ENCODE measurements at regions not wholly inside any gene's neighbourhood (a gene's known extent, or its start where the extent isn't known, plus 50 kb on each side); places are given as distances from the start of the nearest gene placed in this dataset.
"Not testable (repeated sequence)": the region's sequence is repeated elsewhere in the genome, so short reads cannot be mapped to it uniquely, and the experiment has no call there.

DNA sequence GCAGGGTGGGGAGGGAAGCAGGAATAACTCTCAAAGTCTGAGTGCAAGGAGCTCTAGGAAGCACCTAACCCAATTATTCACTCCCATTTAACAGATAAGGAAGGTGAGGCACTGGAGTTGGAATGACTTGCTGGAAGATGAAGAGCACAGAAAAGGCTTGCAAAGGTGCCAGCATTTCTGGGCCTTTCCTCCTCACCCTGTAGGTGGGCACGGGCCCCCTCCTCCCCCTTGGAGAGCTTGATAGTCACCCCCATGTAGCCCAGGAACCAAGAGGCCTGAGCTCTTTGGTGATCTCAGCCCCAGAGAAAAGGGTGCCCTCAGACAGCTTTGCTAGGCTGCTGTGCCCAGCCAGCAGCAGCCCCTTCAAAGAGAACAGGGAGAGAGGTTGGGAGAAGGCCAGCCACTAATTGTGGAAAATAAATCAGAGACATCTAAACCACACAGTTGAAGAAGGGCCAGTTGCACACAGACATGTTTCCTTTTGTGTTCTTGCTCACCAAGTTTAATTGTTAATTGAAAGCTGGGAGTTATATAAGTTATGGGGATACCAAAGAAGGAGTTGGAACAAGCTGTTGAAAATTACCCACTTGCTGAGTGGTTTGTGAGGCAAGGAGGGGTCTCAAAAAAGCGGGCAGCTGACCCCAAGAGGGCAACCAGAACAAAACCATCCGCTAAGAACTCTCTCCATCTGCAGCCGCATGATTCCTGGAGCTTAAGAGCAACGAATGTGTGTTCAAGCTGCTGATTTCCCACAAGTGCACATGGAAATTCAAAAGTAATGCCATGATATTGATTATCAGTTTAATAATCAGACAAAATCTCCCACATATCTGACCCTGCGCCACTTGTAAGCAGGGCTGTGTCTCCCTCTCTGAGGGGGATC, 77.0 kb downstream of the MRPL14 start:
- no peak for DNase-seq

DNA sequence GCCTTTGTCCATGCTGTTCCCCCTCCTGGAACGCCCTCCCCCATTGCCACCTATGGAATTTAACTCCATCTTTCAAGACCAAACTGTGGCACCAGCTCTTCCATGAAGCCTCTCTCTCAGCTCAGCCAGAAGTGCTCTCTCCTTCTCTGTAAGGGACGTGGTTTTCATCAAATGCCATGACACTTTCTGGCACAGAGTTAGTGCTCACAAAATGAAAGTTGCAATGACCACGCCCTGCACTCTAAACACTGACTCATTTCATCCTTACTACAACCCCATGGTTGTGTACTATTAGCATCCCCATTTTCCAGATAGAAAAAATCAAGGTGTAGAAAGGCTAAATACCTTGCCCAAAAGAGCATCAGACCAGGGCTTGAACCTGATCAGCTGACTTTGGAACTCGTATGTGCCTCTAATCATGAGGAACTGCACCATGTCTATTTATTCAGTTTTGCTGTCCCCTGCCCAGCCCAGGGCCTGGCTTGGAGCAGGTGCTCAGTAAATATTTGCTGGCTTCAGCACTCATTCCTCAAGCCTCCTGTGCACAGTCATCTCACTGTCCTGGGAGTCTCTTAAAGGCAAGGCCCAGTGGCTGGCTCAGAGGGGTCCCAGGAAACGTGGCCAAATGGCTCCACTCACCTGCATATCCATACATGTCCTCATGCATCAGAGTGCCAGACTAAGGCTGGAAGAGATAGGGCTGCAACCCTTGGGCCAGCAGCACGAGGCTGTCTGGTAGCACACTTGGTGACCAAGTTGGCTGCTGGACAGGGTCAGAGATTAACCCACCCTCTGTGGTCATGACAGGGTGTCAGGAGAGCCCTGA, 77.9 kb downstream of the MRPL14 start:
- no peak for DNase-seq

DNA sequence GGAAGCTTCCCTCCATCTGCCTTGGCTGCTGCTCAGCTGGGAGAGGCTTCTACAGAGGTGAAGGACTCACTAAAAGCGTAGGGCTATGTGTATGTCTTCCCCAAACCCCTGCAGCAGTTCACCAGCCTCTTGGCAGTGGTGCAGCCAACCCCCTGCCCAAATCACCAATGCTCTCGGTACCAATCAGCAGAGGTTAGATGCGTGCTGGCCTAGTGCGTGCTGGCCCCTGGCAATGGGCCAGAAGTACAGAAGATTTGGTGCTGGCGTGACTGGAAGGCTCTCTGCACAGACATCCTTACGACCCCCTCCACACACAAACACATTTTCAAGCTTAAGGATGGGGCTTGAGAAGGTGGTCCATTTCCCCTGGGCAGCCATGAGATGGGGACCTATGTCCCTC, 79.0 kb downstream of the MRPL14 start:
- no peak for DNase-seq

DNA sequence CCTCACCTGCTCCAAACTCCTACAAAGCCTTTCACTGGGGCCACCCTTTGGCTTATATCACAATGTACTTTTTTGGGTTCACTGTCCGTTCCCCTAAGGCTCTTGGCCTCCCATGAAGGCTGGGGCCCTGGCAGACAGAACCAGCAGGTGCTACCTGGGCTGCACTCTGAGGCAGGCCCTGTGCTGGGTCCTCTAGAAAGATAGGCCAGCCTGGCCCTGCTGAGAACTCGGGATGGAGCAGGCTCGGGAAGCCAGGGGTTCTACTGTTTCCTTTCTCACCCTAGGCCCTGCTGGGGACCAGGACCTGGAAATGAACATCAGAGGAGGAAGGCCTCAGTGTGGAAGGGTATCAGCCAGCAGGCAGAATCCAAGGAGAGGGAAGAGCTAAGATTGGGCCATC, 79.5 kb downstream of the MRPL14 start:
- DNase-seq: no peak

DNA sequence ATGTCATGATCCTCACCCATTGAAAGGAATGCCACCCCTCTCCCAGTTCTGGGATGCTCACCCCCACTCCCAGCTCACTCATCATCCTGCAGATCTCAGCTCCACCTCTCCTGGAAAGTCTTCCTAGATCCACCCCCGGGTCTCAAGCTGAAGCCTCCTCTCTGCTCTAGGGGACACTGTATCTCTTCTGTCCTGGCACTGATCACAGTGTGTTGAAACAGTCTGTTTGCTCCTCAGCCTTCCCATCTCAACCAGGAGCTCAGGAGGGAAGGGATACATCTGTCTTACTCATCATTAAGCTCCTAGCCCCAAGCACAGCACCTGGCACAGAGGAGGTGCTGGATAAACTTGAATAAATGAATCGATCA, 80.1 kb downstream of the MRPL14 start:
- no peak for DNase-seq

DNA sequence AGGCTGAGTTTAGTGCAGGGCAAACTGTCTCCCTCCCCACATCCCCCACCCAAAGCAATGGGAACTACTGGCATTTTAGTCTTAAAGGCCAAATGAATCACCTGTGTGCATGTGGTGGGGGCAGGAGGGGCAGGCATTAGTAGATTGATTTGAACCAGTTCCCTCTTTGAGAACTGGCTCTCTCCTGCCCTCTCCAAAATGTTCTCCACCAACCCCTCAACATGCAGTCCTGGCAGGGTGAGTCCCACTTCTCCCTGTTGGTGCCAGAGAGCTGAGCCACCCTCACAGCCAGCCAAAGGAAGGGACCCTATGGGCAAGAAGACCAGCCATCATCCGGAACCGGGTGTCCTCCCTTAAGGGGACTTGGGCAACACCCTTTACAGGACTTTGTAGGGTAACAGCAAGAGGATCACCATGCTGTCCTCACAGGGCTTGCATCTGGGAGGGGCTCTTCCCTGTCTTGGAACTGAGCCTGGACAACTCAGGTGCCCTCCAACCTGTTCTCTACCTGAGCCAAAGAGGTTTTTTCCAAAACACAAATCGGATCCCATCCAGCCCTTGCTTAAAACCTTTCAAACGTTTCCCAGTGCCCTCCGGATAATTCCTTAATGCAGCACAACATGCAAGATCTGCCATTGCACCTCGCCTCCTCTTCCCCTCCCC, 80.6 kb downstream of the MRPL14 start:
- no peak for DNase-seq

DNA sequence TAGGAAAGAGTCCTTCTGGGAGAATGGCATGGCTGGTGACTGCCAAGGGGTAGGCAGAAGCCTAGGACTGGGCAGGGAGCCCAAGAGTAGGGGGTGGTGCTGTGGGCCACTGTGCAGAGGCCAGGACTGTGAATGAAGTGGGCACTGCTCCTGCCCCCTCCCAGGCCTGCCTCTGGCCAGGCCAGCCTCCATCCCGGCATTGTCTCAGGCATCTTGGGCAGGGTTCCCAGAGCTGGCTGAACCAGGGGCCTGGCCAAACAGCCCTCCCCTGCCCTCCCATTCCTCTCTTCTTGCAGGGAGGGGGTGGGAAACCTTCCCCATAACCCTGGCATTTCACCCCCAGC, 81.6 kb downstream of the MRPL14 start:
- DNase-seq: no peak

DNA sequence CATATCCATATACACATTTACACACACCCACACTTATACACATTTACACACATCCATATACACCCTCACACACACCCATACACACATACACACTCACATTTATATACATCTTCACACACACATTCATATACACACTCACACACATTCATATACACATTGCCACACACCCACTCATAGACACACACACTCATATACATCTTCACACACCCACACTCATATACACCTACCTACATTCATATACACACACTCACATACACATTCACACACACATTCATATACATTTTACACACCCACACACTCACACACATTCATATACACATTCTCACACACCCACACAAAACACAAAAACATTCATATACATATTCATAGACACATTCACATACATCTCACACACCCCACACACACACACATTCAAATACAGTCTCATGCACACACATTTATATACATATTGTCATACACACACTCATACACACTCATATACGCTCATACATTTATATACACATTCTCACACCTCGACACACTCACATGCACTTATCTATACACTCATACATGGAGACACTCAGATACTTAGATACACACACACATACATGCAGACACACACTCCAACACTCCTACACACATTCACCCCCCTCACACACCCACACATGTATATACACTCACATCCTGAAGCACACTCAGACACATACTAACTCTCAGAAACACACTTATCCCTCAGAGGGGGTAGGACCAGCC, 82.1 kb downstream of the MRPL14 start:
- DNase-seq: no peak

DNA sequence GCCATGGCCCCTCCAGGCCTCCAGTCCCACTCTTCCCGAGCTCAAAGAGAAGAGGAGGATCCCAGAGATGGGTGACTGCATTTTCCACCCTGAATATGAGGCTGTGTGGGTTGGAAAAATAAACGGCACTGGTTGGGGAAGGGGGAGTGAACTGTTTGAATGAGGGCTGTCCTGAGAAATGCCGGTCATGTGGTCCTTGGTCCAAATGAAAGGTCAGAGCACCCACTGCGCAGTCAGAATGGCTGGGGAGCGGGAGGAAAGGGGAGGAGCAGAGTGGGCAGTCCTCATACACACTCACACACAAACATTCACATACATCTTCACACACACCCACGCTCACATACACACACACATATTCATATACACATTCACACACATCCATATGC, 83.1 kb downstream of the MRPL14 start:
- no peak for DNase-seq

DNA sequence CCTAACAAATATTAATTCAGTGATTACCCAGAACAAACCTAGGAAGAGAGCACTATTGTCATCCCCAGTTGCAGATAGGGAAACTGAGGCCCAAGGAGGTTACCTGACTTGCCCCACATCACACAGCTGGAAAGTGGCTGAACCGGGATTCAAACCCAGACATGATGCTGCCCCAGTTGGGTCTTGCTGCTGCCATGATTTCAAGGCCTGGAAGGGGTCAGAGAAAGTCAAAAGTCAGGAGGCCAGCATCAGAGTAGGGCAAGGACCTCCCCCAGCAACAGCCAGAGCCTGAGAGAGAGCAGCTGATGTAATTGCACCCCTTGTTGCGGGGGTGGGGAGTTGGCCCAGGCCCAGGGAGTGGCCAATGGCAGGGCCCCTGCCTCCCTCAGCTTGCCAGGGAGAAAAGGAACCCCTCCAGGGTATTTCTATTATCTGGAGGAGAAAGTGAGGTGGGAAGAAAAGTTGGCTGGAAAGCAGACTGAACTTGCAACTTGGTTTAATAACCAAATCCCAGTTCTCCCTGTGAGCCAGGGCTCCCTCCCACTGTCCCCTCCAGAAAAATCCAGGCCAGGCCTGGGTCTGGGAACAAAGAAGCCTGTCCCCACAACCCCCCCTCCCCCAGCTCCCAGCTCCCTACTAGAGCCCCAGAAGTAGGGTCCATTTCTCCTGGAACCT, 83.6 kb downstream of the MRPL14 start:
- DNase-seq: no peak

DNA sequence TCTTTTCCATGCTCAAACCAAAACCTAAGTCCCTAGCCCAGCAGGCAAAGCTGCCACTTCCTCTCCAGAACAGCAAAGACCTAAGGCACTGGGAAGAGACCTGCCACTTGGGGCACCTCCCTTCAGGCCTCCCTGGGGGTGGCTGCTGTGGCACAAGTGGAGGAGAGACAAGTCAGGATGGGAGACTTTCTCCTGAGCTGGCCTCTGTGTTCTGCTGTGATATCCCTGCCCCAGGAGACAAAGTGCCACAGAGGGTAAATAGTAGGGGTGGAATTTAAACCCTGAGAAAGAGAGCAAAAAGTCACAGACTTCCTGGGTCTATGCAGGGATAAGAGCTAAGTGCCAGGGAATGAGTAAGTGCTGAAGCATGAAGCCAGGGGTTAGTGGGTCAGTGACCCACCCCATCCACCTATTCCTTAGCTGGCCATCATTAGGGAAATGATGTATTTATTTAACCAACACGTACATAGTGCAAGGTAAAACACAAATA, 84.2 kb downstream of the MRPL14 start:
- no peak for DNase-seq

DNA sequence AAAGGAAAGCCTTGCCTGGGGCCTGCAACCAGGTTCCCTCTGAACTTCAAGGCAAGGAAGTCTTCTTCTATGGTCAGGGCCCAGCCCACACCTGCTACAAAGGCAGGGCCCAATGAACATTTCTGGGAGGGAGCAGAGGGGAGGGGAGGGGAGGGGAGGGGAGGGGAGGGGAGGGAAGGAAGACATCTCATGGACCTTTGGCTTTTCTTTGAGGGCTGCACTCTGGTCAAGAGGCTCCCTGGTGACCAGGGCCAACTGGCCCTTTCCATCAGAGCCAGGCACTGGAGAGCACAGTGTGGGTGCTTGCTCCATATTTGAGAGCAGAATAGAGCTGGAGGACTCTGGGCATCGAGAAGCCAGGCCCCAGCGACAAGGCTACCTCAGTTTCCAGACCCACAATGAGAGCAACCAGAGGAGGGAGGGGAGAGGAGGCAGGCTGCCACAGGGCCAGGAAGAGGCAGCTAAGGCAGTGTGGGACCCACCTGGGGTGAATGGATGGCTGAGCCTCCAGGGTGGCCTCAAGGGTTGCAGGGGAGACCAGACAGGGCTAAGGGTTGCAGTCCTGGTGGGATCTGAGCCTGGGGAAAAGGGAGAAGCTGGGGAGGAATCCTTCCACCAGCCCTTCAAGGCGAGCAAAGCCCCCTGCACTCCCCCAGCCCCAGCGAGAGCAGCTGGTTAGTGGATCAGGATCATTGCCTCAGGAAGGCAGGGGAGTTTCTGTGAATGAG, 84.8 kb downstream of the MRPL14 start:
- no peak for DNase-seq

DNA sequence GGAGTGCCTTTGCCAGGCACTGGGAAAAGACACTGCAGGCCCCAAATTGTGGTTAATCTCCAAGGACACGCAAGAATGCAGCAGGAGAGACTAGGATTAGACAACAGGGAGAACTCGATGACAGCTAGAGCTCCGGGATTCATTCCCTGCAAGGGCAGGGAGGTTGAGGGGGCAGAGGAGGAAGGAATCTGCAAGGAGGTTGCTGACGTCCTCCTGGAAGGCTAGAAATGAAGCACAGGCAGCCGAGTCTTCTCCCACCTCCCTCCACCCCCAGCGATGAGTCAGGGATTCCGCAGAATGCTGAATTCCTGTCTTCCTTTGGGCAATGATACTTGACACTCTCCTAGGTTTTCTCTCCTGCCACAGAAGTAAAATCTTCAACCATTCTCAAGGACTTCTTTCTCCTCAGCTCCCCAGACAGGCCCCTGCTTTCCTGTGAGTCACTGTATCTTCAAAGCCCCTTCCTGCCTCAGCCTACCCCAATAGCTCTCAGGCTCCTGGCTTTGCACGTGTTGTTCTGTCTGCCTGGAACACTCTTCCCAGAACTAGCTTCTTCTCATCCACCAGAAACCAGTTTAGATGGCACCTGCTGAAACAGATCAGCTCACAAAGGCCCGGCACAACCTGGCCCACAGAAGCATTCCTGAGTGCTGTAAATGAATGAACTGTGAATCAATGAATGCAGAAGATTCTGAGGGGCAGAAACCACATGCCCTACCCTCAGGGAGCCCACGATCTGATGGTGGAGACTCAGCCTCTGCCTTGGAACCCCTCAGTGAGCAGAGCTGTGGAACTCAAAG, 85.6 kb downstream of the MRPL14 start:
- no peak for DNase-seq

DNA sequence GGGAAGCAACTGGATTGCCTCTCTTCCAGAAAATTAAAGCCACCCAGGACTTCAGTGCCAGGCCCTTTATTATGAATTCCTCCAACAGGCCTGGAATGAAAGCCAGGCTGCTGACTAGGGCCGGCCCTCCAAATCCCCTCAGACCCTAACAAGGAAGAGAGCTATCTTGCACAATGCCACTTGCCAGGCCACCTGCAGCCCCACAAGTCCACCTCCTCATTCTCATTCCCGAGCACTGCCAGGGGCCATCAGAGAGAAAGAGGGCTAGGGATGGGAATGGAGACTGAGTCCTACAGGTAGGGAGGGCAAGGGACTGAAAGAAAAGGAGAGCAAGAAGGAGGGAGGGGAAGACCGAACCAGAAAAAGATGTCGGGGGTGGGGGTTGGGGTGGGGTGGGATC, 86.5 kb downstream of the MRPL14 start:
- DNase-seq: no peak

DNA sequence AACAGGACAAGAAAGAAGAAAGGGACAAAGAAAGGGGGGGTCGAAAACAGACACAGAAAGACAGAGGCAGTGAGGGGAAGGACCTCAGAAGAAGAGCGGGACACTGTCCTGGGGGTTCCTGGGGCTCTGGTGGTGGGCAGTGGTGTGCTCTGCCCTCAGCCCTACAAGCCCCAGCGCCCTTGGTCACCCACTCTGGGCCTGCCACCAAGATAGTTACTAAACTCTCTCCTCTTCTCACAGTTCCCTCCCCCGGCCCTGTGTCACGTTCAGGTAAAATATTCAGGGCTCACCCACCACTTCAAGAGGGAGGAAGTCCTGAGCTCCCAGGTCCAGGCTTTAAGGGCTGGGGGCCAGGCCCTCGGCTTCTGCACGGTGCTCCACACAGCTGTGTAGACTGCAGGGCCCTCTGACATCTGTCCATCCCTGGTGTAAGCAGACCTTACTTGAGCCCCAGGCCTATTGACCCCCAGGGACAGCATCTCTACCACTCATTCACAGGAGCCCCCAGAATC, 87.4 kb downstream of the MRPL14 start:
- no peak for DNase-seq

DNA sequence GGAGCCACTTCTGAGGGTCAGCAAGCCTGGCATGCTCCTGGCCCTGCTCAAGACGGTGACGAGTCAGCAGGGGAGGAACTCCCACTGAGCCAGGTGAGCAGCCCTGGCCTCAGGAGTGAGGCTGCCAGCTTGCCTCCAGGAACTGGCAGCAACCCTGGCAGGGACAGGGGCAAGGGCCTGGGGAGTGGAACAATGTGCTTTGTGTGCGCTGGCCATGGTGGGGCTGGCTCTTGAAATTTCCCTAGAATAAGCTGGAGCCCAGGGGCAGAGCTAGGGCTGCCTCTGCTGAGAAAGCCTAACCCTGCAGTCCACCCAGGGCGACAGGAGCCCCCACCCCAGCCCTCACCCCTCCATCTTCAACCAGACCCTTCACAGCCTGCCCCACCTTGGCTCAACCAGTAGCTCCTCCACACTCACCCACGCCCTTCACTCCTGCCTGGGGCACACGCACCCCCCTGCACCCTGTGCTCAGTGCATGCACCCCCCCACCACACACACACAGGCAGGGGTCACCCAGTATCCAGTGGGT, 88.0 kb downstream of the MRPL14 start:
- DNase-seq: no peak

DNA sequence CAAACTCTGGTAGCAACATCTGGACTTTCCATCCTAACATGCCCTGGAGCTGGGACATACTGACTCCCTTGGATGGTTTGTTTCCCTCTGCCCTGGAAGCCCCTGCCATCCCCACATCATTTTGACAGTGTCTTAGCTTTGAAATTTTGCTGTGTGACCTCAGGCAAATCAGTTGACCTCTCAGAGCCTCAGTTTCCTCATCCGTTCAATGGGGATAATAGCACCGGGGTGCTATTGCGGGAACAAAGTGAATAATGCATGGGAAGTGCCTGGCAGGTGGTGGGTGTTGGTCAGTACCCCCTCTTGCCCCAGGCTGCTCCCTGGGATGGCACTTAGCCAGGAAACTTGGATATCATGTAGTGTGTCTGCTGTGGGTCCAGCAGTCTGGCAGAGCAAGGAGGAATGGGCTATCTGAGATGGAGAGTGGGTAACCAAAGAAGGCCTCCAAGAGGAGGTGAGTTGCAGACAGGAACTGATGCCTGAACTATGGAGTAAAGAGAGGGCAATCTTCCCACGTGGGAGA, 88.6 kb downstream of the MRPL14 start:
- DNase-seq: no peak

DNA sequence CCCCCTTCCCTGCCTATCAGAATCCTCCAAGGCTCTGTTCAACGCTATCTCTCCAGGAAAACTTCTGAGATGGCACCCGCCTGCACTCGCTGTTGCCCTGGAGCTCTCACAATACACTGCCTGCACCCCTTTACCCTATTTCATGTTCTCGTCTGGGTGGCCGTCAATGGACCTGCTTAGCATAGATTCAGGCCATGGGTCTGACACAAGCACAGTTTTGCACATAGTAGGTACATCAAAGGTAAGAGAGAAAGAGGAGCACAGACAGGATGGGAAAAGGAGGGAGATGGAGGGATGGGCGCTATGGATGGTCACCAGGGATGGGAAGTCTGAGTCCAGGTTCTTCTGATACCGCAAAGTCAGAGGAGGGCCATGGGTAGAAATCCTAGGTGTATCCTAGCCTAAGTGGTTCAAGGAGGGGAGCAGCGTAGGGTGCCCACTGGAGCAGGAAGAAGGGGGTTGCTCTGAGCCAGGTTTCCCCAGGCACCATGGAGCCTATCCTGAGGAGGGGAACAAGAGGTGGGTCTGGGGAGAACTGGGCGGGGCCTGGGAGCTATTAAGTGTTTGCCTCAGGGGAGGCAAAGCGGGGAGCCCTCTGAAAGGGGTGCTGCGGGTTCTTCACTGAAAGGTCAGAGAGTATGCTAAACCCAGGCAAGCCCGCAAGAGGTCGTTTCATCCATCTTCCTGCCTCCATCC, 89.3 kb downstream of the MRPL14 start:
- DNase-seq: no peak

DNA sequence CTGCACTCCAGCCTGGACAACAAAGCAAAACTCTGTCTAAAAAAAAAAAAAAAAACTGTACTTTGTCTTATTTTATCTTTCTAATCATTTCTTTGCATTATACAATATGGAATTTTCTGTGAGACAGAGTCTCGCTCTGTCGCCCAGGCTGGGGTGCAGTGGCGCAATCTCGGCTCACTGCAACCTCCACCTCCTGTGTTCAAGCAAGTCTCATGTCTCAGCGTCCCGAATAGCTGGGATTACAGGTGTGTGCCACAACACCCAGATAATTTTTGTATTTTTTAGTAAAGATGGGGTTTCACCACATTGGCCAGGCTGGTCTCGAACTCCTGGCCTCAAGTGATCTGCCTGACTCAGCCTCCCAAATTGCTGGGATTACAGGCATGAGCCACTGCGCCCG, 90.0 kb downstream of the MRPL14 start:
- DNase-seq: not testable (repeated sequence)

Measured in NCI-H1436 treated with DMSO at 0.1 percent for 48 hours (cell line).